ENCODE measurements at regions not wholly inside any gene's neighbourhood (a gene's known extent, or its start where the extent isn't known, plus 50 kb on each side); places are given as distances from the start of the nearest gene placed in this dataset.

DNA sequence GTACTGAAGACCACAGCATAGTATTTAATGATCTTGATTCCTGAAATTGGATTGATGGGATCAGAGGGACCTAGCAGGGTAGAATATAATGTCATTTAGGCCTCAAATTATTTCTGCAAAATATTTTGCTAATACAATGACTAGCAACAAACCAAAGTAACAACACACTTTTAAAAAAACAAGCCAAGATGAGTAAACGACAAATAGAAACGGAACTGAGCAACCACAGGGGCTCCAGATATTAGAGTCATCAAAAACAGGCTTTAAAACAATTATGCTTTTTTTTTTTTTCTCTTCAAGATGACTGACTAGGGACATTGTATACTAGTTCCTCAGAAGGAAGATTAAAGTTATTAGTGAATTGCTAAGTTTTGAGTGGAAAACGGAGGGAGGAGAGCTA is 447.1 kb upstream of the MMADHC start:
- H3K9me2 ChIP-seq (ENCODE audit: low read depth, low read length) = no peaks in the 10 kb centered on the region
- H3K9ac ChIP-seq (ENCODE audit: low read length) = no peak overlapping the region
- no peak for TF ChIP-seq EZH2 (IDR thresholded peaks at IDR 0.05; ENCODE audit: borderline replicate concordance, low read length)
- TF ChIP-seq, protein P1, sequence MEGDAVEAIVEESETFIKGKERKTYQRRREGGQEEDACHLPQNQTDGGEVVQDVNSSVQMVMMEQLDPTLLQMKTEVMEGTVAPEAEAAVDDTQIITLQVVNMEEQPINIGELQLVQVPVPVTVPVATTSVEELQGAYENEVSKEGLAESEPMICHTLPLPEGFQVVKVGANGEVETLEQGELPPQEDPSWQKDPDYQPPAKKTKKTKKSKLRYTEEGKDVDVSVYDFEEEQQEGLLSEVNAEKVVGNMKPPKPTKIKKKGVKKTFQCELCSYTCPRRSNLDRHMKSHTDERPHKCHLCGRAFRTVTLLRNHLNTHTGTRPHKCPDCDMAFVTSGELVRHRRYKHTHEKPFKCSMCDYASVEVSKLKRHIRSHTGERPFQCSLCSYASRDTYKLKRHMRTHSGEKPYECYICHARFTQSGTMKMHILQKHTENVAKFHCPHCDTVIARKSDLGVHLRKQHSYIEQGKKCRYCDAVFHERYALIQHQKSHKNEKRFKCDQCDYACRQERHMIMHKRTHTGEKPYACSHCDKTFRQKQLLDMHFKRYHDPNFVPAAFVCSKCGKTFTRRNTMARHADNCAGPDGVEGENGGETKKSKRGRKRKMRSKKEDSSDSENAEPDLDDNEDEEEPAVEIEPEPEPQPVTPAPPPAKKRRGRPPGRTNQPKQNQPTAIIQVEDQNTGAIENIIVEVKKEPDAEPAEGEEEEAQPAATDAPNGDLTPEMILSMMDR (IDR thresholded peaks at IDR 0.05; ENCODE audit: low read length) = no peak
- no peak overlapping the region for H3K27ac ChIP-seq (ENCODE audit: low read depth, low read length, poor library complexity, severe bottlenecking)
- no peaks in the 10 kb centered on the region for H3K9me3 ChIP-seq (ENCODE audit: low read length)
- no peaks in the 10 kb centered on the region for H3F3A ChIP-seq (ENCODE audit: insufficient read depth, low read length)
- H3K36me3 ChIP-seq (ENCODE audit: insufficient read depth, low read length) = no peaks in the 10 kb centered on the region
- no peaks in the 10 kb centered on the region for H3K27me3 ChIP-seq (ENCODE audit: insufficient read depth, low read length)
- H3K4me3 ChIP-seq (ENCODE audit: low read depth, low read length, poor library complexity, severe bottlenecking) = no peak overlapping the region
- H2AFZ ChIP-seq (ENCODE audit: low read length) = no peak overlapping the region
- H3K79me2 ChIP-seq (ENCODE audit: insufficient read depth, low read length) = no peaks in the 10 kb centered on the region
- H3K4me1 ChIP-seq (ENCODE audit: insufficient read depth, low read length, severe bottlenecking) = no peaks in the 10 kb centered on the region
- no peak overlapping the region for H3K4me2 ChIP-seq (ENCODE audit: low read length)
- H4K20me1 ChIP-seq (ENCODE audit: insufficient read depth, low read length) = no peaks in the 10 kb centered on the region

DNA sequence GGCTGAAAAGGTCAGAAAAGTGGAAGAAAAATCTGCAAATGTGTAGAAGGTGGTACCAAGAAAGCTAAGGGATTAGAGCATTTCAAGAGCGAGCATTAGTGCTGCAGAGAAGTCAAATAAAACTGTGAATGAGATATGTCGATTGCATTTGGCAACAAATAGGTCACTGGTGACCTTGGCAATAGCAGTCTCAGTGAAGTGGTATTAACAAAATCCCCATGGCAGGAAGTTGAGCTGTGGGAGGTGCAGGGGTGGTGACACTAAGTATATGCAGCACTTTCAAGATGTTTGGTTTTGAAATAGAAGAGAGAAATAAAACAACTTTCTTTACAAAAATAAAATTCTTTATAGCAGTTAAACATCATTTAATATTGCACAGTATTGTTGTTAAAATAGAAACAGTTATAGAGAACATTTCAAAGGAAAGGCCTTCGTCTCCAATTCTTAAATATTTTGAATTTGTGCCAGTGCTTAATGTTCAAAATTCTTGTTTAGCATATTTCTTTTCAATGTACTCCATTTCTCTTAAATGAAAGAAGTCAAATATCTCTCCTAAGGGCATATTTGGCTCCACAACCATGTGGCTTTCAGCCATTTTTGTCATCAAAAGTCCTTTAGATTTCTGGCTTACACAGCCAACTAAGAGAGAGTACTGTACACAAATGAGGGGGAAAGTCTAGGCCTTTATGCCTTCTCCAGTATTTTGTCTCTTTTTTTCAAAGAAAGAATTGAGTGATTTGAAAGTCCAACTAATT is 443.0 kb upstream of the MMADHC start:
- Histone ChIP-seq H4K20me1 (ENCODE audit: insufficient read depth, low read length) (no peaks in the 10 kb centered on the region), H2AFZ (ENCODE audit: low read length) (no peak overlapping the region), H3K79me2 (ENCODE audit: insufficient read depth, low read length) (no peaks in the 10 kb centered on the region), H3F3A (ENCODE audit: insufficient read depth, low read length) (no peaks in the 10 kb centered on the region), H3K27ac (ENCODE audit: low read depth, low read length, poor library complexity, severe bottlenecking) (no peak overlapping the region), H3K9me3 (ENCODE audit: low read length) (no peaks in the 10 kb centered on the region), H3K27me3 (ENCODE audit: insufficient read depth, low read length) (no peaks in the 10 kb centered on the region), H3K9ac (ENCODE audit: low read length) (no peak overlapping the region), H3K4me1 (ENCODE audit: insufficient read depth, low read length, severe bottlenecking) (no peaks in the 10 kb centered on the region), H3K9me2 (ENCODE audit: low read depth, low read length) (no peaks in the 10 kb centered on the region), H3K4me2 (ENCODE audit: low read length) (no peak overlapping the region), H3K4me3 (ENCODE audit: low read depth, low read length, poor library complexity, severe bottlenecking) (no peak overlapping the region), H3K36me3 (ENCODE audit: insufficient read depth, low read length) (no peaks in the 10 kb centered on the region)
- TF ChIP-seq, protein P1 (IDR thresholded peaks at IDR 0.05; ENCODE audit: low read length) = no peak
- no peak for TF ChIP-seq EZH2 (IDR thresholded peaks at IDR 0.05; ENCODE audit: borderline replicate concordance, low read length)

DNA sequence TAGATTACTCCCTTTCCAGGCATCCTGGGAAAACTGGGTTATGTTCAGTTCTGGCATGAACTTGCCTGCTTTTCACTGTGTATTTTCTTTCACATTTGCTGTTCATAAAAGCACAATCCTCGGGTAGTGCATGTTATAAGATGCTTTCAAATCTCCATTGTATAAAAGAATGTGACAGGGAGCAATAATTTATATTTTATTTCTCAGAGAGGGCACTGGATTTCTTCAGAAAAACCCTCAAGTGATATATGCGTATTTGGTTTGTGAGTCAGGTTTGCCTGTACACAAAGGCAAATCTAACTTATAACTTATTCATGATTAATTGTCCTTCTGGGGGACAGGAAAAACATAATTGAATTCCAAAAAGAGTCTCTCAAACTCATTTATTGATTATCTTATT is 440.7 kb upstream of the MMADHC start:
- Histone ChIP-seq H3K79me2 (ENCODE audit: insufficient read depth, low read length) (no peaks in the 10 kb centered on the region), H3K9ac (ENCODE audit: low read length) (no peak overlapping the region), H3K4me3 (ENCODE audit: low read depth, low read length, poor library complexity, severe bottlenecking) (no peak overlapping the region), H3K9me2 (ENCODE audit: low read depth, low read length) (no peaks in the 10 kb centered on the region), H3K36me3 (ENCODE audit: insufficient read depth, low read length) (no peaks in the 10 kb centered on the region), H3K4me2 (ENCODE audit: low read length) (no peak overlapping the region), H2AFZ (ENCODE audit: low read length) (no peak overlapping the region), H3K9me3 (ENCODE audit: low read length) (no peaks in the 10 kb centered on the region), H3F3A (ENCODE audit: insufficient read depth, low read length) (no peaks in the 10 kb centered on the region), H3K27me3 (ENCODE audit: insufficient read depth, low read length) (no peaks in the 10 kb centered on the region), H3K4me1 (ENCODE audit: insufficient read depth, low read length, severe bottlenecking) (no peaks in the 10 kb centered on the region), H4K20me1 (ENCODE audit: insufficient read depth, low read length) (no peaks in the 10 kb centered on the region), H3K27ac (ENCODE audit: low read depth, low read length, poor library complexity, severe bottlenecking) (no peak overlapping the region)
- TF ChIP-seq, protein P1 (IDR thresholded peaks at IDR 0.05; ENCODE audit: low read length) = no peak
- TF ChIP-seq EZH2 (IDR thresholded peaks at IDR 0.05; ENCODE audit: borderline replicate concordance, low read length) = no peak
